Activated CD4-positive, alpha-beta T cell treated with anti-CD3 and anti-CD28 coated beads, Interleukin-2, amount 50 U/mL, for 1 hour (primary cell): ENCODE measurements at regions not wholly inside any gene's neighbourhood (a gene's known extent, or its start where the extent isn't known, plus 50 kb on each side); places are given as distances from the start of the nearest gene placed in this dataset.
"Not testable (repeated sequence)": the region's sequence is repeated elsewhere in the genome, so short reads cannot be mapped to it uniquely, and the experiment has no call there.

Experiments used
- DNase-seq: peaks from one replicate; pipeline ENCODE4 v3.0.0-alpha.2; 2020

DNA sequence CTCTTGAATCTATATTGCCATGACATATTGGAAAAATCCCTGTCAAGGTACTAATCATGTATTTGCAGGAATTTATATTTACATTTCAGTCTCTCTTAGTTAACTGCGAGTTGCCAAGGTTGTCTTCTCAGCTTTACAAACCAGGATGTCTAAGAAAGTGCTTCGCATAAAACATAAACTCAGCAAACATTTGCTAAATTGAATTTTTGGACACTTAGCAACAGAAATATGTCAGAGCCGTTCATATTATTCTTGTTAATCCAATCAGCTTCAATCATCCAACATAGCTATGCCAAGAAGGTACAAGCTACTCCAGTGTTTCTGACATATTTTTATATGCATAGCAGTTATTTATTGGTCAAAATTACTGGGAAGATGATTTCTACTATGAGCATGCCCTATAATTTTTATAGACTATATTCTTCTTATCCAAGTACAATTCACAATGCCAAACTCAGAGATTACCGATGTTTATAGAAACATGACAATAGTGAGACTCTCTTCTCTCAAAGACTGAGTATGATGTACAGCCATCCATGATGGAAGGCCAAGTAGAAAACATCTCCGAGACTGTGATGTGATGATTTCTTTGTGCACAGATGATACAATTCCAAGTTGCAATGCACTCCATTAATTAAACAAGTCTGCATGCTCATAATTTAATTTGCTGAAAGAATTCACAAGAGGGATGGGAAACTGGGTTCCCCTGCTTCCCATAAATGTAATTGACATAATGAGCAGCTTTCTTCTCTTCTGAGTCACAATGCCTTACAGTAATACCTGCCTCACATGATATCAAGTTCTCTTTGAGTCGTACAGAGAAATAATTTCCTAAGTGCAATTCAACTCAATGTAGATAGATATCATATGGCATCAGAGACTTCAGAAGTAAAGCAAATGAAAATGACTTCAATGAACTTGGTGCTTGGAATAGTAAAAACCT lies 776.3 kb downstream of the EFNB2 start:
- DNase-seq: no peak

DNA sequence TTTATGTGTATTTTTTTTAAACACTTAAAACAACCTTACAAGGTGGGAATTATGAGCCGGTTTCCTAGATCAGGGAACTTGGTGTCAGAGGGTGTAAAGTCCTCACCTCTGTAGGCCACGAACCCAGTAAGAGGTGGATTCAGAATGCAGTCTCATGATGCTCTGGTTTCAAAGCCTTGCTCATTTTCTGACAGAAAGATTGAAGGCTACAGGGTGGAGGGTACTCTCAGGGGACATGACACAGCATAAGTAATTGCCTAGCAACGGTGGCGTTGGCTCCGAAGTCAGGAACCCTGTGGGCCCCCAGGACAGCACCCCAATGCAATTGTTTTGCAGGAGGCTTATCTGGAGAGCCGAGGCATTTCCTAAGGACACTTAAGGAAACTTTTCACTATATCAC lies 794.7 kb downstream of the EFNB2 start:
- no peak for DNase-seq

DNA sequence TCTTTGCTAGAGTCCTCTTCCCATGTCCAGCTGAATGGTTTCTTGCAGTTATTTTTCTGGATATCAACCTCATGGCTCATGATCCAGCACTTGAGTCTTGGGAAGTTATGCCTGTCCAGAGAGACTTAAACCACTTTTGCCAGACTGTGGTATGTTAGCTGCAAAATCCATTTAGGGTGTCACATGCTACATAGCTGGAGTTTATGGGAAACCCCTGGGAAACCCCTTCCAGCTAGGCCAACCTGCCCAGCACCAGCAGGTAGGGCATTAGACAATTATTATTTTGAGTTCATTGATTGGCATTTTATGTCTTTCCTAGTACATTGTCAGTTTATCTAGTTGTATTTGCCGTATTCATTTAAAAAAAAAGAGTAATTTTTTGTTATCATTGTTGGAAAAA lies 797.8 kb downstream of the EFNB2 start:
- no peak for DNase-seq

DNA sequence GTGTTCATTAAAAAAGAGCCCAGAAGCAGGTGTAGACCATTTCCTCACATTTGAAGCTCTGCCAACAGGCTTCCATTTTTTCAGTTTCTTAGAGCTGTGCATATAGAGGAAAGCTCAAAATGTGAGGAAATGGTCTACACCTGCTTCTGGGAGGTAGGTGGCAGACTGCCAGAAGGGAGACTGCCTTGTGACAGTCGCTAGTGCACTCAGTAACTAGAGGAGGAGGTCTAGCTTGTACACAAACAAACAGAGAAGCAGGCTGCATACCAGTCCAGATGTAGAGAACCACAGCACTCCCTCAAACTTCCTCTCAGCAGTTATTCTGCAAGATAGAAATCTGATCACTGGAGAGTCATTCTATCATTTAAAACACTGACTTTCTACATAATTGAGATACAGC lies 800.2 kb downstream of the EFNB2 start:
- no peak for DNase-seq

DNA sequence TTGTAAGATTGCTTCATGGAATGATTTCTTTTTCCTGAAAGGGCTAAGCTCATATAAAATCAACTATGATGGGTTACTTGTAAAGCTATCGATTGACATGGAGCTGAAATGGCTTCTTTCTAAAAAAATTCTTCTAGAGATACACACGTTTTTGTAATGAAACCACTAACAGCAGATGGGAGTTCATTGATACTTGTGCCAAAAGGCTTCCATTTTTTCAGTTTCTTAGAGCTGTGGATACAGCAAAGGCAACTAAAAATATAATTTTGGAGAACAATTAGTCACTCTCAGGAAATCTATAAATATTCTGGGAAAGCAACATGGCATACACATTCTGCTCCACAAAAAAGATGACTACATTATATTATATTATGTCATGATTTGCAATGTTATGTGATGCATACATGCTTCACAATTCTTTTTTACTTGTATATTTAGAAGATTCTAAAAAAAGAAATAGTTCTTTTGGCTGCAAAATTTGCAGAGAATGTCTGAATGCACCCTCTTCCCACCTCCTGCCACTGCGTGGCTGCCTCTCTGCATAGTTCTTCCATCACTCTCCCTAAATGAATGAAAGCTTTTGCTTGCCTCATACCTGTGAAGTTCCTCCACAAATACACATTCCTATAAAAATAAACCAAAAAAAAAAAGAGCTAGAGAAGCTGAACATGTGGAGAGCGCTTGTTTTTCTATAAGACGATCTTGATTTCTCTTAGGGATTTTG lies 802.5 kb downstream of the EFNB2 start:
- DNase-seq: no peak

DNA sequence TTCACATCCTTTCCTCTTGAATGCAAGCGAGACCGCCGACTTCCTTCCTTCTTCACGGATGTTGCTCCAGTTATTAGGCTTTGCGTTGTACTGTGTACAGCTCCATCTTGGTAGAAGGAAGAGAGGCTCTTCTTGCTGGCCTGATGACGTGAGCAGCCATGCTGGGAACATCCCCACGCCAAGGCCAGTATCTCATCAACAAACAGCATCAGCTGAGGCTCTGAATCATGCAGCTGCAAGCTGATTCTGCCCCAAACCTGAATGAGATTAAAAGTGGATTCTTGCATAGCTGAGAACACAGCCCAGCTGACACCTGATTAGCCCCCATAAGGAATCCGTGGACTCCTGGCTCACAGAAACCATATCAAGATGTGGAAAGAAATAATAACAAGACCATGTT lies 809.6 kb downstream of the EFNB2 start:
- DNase-seq: no peak

DNA sequence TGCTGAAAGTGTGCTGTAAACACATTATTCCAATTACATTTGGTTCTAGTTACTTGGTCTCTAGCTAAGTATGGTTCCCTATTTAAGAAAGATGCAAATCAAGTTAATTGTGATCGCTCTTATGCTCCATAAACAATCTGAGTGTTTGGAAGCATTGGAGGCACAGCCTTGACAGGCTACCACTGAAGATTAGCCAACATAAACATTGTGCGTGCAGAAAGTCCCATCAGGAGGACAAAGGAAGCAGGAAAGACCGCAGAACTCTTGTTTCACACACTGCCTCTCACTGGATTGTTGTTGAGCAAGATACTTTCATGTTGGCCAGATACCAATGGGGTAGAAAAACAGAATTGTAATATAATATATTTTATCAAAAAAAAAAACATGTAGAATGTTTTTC lies 814.4 kb downstream of the EFNB2 start:
- no peak for DNase-seq

DNA sequence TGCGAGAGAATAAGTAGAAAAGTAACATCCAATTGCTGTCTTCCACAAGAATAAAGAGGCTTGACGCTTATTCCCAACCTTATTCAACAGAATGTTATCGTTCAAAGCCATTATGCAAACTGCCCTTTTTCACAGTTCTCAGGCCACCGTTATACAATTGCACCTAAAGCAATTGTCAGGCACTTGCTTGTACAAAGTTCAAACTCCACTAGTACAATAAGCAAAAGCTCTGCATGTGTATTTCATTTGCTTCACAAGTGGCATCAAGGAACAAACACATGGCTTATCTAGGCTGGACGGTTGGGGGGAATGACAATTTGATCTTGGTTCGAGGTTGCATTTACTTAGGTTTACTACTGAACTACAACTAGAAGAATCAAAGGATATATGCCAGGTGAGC lies 815.6 kb downstream of the EFNB2 start:
- DNase-seq: no peak

DNA sequence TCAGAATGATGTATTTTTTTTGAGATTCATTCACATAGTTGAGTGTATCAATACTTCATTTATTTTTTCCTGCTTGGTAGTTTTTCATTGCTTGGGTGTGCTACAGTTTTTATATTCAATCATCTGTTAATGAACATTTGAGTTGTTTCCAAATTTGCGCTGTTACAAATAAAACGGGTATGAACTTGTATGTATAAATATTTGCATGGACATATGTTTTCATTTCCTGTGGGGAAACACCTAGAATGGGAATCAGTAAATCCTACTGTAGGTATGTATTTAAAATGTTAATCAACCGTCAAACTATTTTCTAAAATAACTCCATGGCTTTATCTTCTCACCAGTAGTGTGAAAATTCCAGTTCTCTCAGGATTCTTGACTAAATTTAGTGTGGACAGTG lies 826.3 kb downstream of the EFNB2 start:
- DNase-seq: no peak

DNA sequence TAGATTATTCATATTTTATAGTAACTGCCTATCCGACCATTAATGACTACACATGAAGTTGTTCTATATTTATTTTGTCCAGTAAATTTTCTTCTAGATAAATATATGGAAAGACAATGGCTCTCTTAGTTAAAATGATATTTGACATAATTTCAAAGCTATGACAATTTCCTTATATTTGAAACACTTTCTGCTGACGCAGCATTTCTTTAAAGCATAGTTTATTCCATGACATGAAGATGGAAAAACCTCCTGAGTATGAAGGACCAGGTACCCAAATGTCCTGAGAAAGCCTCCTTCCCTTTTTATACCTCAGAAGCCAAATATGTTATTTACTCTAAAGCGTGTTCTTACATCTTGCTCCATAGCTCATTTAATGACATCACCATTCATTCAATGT lies 831.6 kb downstream of the EFNB2 start:
- no peak for DNase-seq

DNA sequence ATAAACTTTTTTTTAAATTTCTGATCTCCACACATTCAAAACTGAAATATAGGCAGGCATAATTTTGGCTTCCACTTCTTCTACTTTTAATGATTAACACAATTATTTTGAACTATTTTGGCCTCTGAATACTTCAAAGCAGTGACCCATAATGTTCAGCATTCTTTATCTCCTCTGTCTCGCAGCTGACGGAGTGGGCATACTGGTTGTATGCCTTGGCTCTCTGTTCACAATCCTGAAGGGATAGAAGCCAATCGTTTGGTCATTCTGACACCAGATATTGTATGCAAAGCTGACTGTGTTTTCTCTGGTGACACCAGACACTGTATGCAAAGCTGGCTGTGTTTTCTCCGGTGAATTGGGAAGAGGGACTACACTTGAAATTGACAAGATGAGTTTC lies 833.0 kb downstream of the EFNB2 start:
- no peak for DNase-seq

DNA sequence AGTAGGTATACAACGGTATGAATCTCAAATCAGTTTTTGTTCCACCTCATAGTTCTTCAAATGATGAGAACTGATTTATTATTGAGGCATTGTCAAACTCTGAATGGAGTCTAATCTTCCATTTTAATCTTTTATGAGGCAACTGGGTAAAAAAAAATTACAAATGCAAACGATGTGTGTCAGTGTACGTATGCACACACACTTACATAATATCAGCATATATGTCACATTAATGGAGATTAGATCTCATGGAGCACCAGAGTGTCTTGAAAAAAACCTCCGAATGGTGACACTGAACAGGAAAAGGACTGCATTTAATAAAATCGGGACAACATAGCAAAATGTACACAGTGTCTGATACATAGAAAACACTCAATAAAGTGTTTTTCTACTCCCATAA lies 842.7 kb downstream of the EFNB2 start:
- DNase-seq: no peak

DNA sequence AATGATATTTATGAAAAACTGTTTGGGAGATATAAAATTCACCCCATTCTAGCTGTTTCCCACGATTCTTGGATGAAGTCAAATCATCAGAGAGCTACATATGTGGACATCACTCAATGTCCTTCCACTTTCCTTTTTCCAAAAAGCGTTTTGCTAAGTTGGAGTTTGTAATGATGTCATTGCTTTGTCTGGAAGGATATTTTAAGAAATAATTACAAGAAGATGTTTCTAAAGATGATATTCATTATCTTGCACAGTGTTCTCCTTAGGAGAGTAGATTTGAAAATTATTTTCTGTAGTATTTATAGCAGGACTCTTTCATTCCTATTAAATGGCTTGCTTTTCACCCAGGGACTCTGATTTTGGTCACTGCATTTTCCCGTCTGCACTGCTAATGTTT lies 851.2 kb downstream of the EFNB2 start:
- no peak for DNase-seq

DNA sequence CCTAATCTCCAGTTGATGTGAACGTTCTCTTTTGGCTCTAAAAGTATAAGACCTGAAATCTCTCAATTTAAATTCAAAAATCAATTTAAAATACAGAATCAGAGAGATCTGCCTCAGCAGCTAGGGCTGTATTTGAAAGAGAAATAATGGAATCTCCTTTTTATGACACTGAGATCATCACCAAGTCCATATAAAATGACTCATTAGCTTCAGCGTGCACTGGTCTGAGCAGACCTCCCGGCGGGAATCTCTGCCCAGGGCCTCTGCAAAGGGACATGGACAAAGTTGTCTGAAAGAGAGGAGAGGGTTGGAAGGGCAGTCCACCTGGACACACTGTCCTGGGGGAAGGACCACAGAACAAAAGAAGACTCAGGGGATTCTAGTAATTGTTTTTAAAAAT lies 855.6 kb downstream of the EFNB2 start:
- DNase-seq: no peak

DNA sequence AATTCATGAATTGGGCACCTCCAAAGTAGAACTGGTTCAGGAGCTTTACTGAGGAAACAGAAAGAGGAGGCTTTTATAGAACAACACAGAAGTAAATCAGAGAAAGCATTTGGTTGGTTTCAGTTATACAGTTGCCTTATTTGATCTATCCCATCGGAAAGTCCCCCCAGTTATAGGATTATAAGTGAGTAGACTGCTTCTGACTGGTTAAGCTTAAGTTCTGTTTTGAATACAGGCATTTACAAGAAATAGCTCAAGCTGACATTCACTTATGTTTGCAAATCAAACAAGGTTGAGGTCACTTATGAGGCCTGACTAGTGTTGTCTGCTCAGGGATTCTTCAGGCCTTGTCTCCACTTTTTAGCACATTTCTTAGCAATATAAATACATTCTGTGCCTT lies 857.4 kb downstream of the EFNB2 start:
- DNase-seq: no peak

DNA sequence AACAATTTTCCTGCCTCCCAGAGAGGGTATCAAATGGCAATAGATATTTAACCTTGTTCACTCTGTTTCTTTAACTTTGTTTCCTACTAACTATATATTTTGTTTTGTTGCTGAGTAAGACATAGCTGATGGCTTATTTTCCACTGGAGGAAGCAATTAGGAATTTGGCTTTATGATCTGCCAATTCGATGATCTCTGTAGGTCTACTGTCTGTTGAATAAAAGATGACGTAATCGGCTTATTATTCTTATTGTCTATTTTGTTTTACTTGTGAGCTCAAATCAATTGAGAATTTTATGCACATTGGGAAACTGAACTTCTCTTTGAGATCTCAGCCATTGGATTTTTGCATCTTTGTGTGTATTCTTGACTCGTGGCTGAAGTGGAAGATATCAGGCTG lies 862.6 kb downstream of the EFNB2 start:
- no peak for DNase-seq

DNA sequence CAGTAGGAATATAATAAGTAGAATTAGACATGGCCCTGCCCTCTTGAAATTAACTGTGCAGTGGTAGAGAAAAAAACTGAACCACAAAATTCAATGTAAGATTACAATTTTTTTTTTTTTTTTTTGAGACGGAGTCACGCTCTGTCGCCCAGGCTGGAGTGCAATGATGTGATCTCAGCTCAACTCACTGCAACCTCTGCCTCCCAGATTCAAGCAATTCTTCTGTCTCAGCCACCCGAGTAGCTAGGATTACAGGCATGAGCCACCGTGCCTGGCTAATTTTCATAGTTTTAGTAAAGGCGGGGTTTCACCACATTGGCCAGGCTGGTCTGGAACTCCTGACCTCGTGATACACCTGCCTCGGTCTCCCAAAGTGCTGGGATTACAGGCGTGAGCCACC lies 864.3 kb downstream of the EFNB2 start:
- not testable (repeated sequence) for DNase-seq

DNA sequence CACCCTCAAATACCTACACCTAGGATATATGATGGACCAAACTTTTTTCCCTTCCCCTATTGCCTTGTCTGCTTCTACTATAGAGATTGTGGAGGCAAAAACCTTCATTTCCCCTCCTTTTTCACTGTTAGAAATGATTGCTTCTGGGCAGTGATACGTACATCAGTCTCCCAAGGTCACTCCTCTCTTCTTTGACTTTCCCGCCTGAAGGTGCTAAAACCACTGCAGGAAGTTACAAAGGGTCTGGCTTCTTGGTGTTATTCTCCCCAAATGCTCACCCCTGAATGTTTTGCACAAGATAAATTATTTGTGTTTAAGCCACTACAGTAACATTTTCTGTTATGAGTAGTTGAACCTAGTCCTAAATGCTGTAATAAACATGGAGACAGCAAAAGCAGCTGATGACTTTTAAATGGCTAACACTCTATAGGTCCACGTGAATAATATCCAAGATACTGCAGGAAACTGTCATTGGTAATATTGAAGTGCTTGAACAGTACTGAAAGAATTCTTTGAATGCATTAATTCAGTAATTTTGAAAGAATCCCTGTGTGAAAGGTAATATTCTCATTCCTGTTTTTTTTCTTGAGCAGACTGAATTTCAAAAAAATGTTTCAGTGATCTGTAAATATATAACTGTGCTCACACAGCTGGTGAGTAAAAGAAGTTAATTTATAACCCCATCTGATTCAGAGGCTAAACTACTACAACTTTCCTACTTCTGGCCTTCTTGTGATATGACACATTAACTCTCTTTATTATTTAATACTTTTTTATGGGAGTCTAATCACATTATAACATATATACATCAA lies 865.1 kb downstream of the EFNB2 start:
- DNase-seq: no peak

DNA sequence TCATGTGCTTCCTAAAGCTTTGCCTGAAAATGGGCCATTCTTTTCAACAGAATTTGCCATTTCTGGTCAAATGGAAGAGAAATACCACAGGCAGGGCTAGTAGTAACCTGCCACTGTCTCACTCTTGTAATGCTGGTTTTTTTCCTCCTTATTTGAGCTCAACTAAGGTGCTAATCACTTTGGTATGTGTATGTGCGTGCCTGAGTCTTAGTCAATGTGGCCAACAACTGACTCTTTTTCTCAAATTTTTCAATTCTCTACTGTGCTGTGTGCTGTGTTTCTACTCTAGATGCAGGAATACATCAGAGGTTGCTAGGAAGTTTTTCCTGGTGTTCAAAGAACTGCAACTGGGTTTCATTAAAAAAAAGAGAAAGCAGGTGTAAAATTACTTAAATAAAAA lies 870.2 kb downstream of the EFNB2 start:
- no peak for DNase-seq

DNA sequence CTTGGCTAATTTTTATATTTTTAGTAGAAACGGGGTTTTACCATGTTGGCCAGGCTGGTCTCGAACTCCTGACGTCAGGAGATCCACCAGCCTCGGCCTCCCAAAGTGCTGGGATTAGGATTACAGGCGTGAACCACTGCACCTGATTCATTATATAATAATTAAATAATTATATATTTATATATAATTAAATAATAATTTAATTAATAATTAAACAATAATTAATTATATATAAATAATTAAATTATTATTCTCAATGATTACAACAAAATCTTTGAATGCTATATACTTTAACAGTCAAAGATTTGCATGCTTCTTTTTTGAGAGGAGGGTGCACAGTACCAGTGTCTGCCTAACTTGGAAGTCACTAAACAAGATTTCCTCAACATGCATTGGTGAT lies 872.3 kb downstream of the EFNB2 start:
- DNase-seq: no peak

DNA sequence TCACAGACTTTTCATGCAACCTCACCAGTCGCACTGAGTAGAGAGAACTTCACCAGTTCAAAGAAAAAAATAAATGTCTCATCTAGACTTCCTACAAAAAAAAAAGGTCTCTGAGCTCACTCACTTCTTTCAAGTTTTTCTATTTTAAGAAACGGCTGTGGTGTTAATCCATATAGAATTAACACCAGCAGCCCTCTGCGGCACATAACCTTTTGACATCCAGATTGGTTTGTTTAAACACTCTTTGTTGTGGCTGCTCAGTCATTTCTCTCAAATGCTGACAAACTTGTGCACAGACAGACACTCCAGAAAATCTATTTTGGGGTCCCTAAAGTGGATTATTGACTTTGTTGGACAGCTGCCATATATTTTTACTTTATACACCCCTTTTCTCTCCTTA lies 874.9 kb downstream of the EFNB2 start:
- DNase-seq: no peak

DNA sequence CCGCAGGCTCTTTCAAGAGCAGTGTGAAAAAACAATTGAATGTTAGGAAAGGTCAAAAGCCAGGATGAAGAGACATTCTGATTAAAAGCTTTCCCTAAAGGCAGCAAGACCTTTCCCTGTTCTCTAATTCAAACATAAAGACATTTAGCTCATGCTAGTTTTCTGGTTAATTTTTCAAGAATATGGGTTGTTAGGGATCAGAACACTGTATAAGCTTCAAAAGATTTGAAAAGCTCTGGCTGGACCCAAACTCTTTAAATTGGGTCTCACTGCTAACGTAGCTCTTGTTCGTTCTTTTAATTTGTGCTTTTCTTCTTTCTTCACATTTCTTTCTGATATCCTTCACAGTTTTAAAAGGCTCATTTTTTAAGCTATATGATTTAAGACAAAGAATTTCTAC lies 877.0 kb downstream of the EFNB2 start:
- no peak for DNase-seq

DNA sequence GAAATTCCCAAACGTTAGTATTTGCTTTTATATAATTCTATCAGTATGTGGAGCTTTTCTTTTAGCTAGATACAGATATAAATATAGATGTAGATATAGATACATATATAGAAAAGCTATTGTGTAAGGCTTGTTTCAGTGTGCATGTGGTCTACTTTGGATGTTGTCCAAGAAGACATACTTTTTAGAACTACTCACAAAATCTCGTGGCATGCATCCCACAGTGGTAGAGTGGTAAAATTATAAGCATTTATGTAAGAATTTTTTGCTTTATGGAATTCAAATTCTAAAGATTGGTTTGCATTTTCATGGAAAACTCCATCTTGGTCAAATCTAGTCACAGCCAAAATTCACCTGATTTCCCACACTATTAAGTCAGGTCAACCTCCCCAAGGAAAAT lies 880.4 kb downstream of the EFNB2 start:
- DNase-seq: no peak

DNA sequence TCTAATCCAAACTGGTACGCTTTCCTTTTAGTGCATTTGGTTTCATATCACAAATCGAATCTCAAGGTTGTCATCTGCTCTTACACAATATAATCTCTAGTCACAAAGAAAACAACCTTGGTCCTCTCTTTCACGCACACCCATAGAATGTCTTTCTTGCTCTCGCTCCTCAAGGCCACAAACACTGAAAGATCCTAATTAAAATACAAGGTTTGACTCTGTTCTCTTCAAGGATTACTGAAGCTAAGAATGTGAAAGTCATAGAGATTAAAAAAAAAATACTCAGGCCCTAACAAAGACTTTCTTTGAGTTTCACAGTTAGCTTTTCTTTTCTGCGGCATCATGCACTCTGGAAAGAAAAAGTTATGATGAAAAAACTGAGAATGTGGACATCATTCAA lies 891.5 kb downstream of the EFNB2 start:
- DNase-seq: no peak
